ENCODE measurements at regions not wholly inside any gene's neighbourhood (a gene's known extent, or its start where the extent isn't known, plus 50 kb on each side); places are given as distances from the start of the nearest gene placed in this dataset.

- TF ChIP-seq, protein P1, sequence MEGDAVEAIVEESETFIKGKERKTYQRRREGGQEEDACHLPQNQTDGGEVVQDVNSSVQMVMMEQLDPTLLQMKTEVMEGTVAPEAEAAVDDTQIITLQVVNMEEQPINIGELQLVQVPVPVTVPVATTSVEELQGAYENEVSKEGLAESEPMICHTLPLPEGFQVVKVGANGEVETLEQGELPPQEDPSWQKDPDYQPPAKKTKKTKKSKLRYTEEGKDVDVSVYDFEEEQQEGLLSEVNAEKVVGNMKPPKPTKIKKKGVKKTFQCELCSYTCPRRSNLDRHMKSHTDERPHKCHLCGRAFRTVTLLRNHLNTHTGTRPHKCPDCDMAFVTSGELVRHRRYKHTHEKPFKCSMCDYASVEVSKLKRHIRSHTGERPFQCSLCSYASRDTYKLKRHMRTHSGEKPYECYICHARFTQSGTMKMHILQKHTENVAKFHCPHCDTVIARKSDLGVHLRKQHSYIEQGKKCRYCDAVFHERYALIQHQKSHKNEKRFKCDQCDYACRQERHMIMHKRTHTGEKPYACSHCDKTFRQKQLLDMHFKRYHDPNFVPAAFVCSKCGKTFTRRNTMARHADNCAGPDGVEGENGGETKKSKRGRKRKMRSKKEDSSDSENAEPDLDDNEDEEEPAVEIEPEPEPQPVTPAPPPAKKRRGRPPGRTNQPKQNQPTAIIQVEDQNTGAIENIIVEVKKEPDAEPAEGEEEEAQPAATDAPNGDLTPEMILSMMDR (IDR thresholded peaks at IDR 0.05) = no peak
- TF ChIP-seq CREB1 (CRISPR knock-in tag; IDR thresholded peaks at IDR 0.05) (no peak), NFYB (CRISPR knock-in tag; conservative IDR thresholded peaks at IDR 0.05; ENCODE audit: low read depth) (no peak), ATF1 (CRISPR knock-in tag; IDR thresholded peaks at IDR 0.05) (no peak), NFE2L1 (CRISPR knock-in tag; IDR thresholded peaks at IDR 0.05) (no peak), JUN (CRISPR knock-in tag; IDR thresholded peaks at IDR 0.05) (no peak)
- TF ChIP-seq, protein P2, sequence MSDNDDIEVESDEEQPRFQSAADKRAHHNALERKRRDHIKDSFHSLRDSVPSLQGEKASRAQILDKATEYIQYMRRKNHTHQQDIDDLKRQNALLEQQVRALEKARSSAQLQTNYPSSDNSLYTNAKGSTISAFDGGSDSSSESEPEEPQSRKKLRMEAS (CRISPR knock-in tag; IDR thresholded peaks at IDR 0.05) = no peak
- TF ChIP-seq, protein P3, sequence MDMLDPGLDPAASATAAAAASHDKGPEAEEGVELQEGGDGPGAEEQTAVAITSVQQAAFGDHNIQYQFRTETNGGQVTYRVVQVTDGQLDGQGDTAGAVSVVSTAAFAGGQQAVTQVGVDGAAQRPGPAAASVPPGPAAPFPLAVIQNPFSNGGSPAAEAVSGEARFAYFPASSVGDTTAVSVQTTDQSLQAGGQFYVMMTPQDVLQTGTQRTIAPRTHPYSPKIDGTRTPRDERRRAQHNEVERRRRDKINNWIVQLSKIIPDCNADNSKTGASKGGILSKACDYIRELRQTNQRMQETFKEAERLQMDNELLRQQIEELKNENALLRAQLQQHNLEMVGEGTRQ (CRISPR knock-in tag; IDR thresholded peaks at IDR 0.05) = no peak
Measured at GRCh38 chrX:87924619-87925018, 407.0 kb downstream of the KLHL4 start.

Data from WTC11 (cell line).